OCI-LY7 (cell line): ENCODE measurements at regions not wholly inside any gene's neighbourhood (a gene's known extent, or its start where the extent isn't known, plus 50 kb on each side); places are given as distances from the start of the nearest gene placed in this dataset.

Experiments used
- BruUV-seq: library from RNA; stranded (reverse); fragments of 400-500 nt; replicated peaks from 2 replicates; lab custom pipeline; 2021; lab: Mats Ljungman, UMichigan
- CTCF ChIA-PET: fragments of 300-600 bp; sonication (Branson Sonifier 250); formaldehyde crosslinking; loops from one replicate; lab custom pipeline; 2022; ENCODE audit warnings: antibody characterized with exemption; ENCODE audit not compliant: unreplicated experiment; lab: Charles Lee
- POLR2A ChIA-PET: fragments of 300-600 bp; sonication (Branson Sonifier 250); formaldehyde crosslinking; loops from one replicate; lab custom pipeline; 2022; ENCODE audit warnings: antibody characterized with exemption; lab: Charles Lee
- DNase-seq: peaks from one replicate; pipeline ENCODE4 v3.0.0-alpha.2; 2015; ENCODE audit warnings: low spot score
- H2AFZ ChIP-seq: fragments of 200-600 bp; sonication (generic), shearing (Covaris generic); 2 replicates; pipeline ENCODE4 v1.6.1; 2014; ENCODE audit warnings: mild to moderate bottlenecking, antibody characterized with exemption, low read length, moderate library complexity
- H3K27ac ChIP-seq: fragments of 200-600 bp; sonication (generic); 2 replicates; pipeline ENCODE4 v1.5.1; 2014; ENCODE audit warnings: mixed run types, low read depth, mild to moderate bottlenecking, moderate library complexity, low read length, inconsistent platforms; ENCODE audit not compliant: poor library complexity, severe bottlenecking
- H3K36me3 ChIP-seq: fragments of 200-600 bp; sonication (generic); 2 replicates; pipeline ENCODE4 v1.6.1; 2014; ENCODE audit warnings: mild to moderate bottlenecking, antibody characterized with exemption, low read length, moderate library complexity, mixed read lengths; ENCODE audit not compliant: insufficient read depth
- H3K4me1 ChIP-seq: fragments of 200-600 bp; sonication (generic); 2 replicates; pipeline ENCODE4 v1.5.1; 2014; ENCODE audit warnings: mild to moderate bottlenecking, low read length; ENCODE audit not compliant: insufficient read depth, poor library complexity, severe bottlenecking
- H3K4me2 ChIP-seq: fragments of 200-600 bp; sonication (generic); 2 replicates; pipeline ENCODE4 v1.6.1; 2014; ENCODE audit warnings: mild to moderate bottlenecking, low read length
- H3K4me3 ChIP-seq: fragments of 200-600 bp; sonication (generic); 2 replicates; pipeline ENCODE4 v1.5.1; 2014; ENCODE audit warnings: mild to moderate bottlenecking, low read depth, low read length; ENCODE audit not compliant: poor library complexity, severe bottlenecking
- H3K79me2 ChIP-seq: fragments of 200-600 bp; sonication (generic); 2 replicates; pipeline ENCODE4 v1.6.1; 2016; ENCODE audit warnings: low read depth, mild to moderate bottlenecking, low read length, moderate library complexity, mixed read lengths; ENCODE audit not compliant: insufficient read depth
- H3K9me2 ChIP-seq: fragments of 200-600 bp; sonication (generic); 2 replicates; pipeline ENCODE4 v1.6.1; 2016; ENCODE audit warnings: mild to moderate bottlenecking, low read length, mixed read lengths; ENCODE audit not compliant: insufficient read depth
- H3K9me3 ChIP-seq: fragments of 200-600 bp; sonication (generic); 2 replicates; pipeline ENCODE4 v1.6.1; 2014; ENCODE audit warnings: mild to moderate bottlenecking, mixed run types, low read length, mixed read lengths
- H4K20me1 ChIP-seq: fragments of 200-600 bp; sonication (generic); 2 replicates; pipeline ENCODE4 v1.6.1; 2014; ENCODE audit warnings: mild to moderate bottlenecking, antibody characterized with exemption, low read length, moderate library complexity, mixed read lengths; ENCODE audit not compliant: insufficient read depth
- EZH2phosphoT487 ChIP-seq: fragments of 200-600 bp; sonication (generic); IDR thresholded peaks from 2 replicates; pipeline ENCODE4 v1.6.1; 2018; ENCODE audit warnings: low read depth, borderline replicate concordance, mild to moderate bottlenecking, mixed run types, antibody characterized with exemption, low read length, moderate library complexity, mixed read lengths
- intact Hi-C: fragments of 100-400 bp; cut with micrococcal nuclease; formaldehyde crosslinking; loops from one replicate; pipeline ENCODE4 v1.10.0; 2022; ENCODE audit not compliant: unreplicated experiment
- TF ChIP-seq, protein P1 (sequence below): fragments of 200-600 bp; sonication (generic); conservative IDR thresholded peaks from 2 replicates; pipeline ENCODE4 v1.5.1; 2014; ENCODE audit warnings: mild to moderate bottlenecking, antibody characterized with exemption, low read length, moderate library complexity, mixed read lengths

DNA sequence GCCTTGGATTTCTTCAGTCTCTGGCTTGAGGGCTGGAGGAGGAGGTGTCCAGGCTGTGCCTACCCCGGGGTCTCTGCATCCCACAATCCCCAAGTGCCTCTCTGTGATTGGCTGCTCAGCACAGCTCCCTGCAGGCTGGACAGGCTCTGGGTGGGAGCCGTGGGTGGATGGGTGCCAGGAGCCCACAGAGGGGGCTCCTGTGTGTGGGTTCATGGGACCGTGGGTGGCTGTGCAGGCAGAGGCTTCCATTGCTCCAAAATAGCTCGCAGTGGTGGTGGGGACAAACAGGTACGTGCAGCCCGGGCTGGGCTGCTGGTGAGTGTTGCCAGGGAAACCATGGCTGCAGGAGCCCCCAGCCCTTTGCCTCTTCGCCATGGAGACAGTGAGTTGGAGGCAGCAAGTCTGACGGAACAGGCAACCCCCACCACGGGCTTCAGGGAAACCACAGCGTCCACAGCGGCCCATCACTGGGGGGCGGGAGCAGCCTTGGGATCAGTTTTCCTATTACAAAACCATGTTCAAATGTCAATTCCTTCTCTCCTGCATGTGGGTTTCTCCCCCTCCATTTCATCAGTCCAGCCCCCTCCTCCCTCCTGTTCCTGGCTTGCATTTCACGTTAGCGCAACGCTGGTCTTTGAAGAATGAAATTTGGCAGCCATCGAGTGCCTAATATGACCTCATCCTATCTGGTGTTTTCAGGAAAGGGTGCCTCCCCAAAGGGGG lies 155.2 kb downstream of the TRIM29 start:
- Histone ChIP-seq H4K20me1 (no peaks in the 10 kb centered on the region), H3K4me1 (no peaks in the 10 kb centered on the region), H3K9me2 (no peaks in the 10 kb centered on the region), H3K4me3 (no peak overlapping the region), H3K36me3 (no peaks in the 10 kb centered on the region), H3K79me2 (no peaks in the 10 kb centered on the region), H3K9me3 (no peaks in the 10 kb centered on the region), H3K4me2 (no peak overlapping the region), H2AFZ (no peak overlapping the region), H3K27ac (no peak overlapping the region)
- POLR2A ChIA-PET = interaction anchor here (0.6 kb wide), 1 partner anchor 547 kb away, joined by 4 read pairs; no protein-coding TSS in a partner anchor
- DNase-seq = no peak
- CTCF ChIA-PET = no interaction called here
- no peak for TF ChIP-seq EZH2phosphoT487
- TF ChIP-seq, protein P1, sequence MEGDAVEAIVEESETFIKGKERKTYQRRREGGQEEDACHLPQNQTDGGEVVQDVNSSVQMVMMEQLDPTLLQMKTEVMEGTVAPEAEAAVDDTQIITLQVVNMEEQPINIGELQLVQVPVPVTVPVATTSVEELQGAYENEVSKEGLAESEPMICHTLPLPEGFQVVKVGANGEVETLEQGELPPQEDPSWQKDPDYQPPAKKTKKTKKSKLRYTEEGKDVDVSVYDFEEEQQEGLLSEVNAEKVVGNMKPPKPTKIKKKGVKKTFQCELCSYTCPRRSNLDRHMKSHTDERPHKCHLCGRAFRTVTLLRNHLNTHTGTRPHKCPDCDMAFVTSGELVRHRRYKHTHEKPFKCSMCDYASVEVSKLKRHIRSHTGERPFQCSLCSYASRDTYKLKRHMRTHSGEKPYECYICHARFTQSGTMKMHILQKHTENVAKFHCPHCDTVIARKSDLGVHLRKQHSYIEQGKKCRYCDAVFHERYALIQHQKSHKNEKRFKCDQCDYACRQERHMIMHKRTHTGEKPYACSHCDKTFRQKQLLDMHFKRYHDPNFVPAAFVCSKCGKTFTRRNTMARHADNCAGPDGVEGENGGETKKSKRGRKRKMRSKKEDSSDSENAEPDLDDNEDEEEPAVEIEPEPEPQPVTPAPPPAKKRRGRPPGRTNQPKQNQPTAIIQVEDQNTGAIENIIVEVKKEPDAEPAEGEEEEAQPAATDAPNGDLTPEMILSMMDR = no peak
- intact Hi-C loops = no loop called here
- no TSS peak for BruUV-seq

DNA sequence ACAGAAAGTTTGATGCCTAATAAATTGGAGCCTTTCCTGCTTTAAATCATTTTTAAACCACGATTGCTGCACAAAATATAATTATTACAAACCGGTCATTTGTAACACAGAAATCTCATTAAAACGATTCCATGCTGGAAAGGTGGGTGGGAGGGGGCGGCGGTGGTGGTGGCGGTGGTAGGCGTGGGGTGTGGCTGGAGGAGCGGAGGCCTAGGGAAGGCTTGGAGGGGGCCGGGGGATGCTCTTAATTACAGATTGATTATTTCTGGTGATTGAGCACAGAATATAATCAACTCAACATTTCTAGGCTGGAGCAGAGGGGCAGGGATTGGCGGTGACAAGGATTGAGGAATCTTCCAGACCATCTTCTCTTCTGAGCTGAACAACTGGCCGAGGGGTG lies 157.5 kb downstream of the TRIM29 start:
- no peak for DNase-seq
- TF ChIP-seq EZH2phosphoT487 = no peak
- TF ChIP-seq, protein P1 = no peak
- Histone ChIP-seq H3K9me3 (no peaks in the 10 kb centered on the region), H3K4me1 (no peaks in the 10 kb centered on the region), H3K4me2 (no peak overlapping the region), H2AFZ (no peak overlapping the region), H3K9me2 (no peaks in the 10 kb centered on the region), H3K79me2 (no peaks in the 10 kb centered on the region), H3K36me3 (no peaks in the 10 kb centered on the region), H4K20me1 (no peaks in the 10 kb centered on the region), H3K4me3 (no peak overlapping the region), H3K27ac (no peak overlapping the region)
- intact Hi-C loops = no loop called here
- CTCF ChIA-PET = no interaction called here
- BruUV-seq = no TSS peak
- POLR2A ChIA-PET = no interaction called here

DNA sequence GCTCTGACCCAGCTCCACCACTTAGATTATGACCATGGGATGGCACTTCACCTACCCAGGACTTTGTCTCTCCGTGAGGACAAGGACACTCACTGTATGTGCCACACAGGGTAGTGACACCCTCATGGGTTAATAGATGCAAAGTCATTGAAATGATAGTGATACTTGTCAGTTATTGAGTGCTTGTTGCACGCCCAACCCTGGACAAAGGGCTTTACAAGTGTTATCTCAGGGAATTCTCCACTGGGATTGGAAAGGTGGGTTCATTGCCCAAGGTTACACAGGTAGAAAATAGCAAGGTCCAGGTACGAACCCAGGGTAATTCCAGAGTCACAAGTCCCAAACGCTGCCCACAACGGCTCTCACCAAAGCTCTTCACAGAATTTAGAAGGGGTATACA lies 158.2 kb downstream of the TRIM29 start:
- Histone ChIP-seq H3K9me2 (no peaks in the 10 kb centered on the region), H3K79me2 (no peaks in the 10 kb centered on the region), H3K27ac (no peak overlapping the region), H2AFZ (no peak overlapping the region), H3K4me2 (no peak overlapping the region), H3K4me1 (no peaks in the 10 kb centered on the region), H3K4me3 (no peak overlapping the region), H3K9me3 (no peaks in the 10 kb centered on the region), H4K20me1 (no peaks in the 10 kb centered on the region), H3K36me3 (no peaks in the 10 kb centered on the region)
- no peak for DNase-seq
- POLR2A ChIA-PET = no interaction called here
- intact Hi-C loops = no loop called here
- CTCF ChIA-PET = no interaction called here
- no peak for TF ChIP-seq EZH2phosphoT487
- TF ChIP-seq, protein P1 = no peak
- no TSS peak for BruUV-seq
